Limb (tissue), 2 donors: ENCODE measurements at regions not wholly inside any gene's neighbourhood (a gene's known extent, or its start where the extent isn't known, plus 50 kb on each side); places are given as distances from the start of the nearest gene placed in this dataset.
A peak's percentile ranks its signal among the peaks of the same experiment; 100 is the strongest.

Experiments used
- DNase-seq, 2 donors: peaks; one replicate each; pipeline ENCODE4 v3.0.0-alpha.2; 2016; ENCODE audit errors: extremely low spot score in 2 of 2

DNA sequence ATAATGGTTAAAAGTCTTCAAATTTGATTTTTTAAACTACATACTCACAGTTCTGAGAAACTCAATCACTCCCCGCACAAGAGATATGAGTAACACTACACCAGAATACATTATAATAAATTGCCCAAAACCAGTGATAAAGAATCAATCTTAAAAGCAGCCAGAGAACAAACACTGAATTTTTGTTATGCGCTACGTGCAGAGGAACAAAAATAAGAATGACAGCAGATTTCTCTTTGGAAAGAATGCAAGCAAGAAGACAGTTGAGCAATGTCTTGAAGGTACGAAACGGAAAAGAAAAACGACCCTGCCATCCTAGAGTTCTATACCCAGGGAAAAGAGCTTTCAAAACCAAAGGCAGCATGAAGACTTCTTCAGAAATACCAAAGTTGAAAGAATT lies 216.7 kb downstream of the TTLL2 start:
- DNase-seq, result no peak

GRCh38 chr6:167543602-167544497 lies 219.0 kb downstream of the TTLL2 start:
- DNase-seq, result peak in 1 of 2 donors; percentile 75

DNA sequence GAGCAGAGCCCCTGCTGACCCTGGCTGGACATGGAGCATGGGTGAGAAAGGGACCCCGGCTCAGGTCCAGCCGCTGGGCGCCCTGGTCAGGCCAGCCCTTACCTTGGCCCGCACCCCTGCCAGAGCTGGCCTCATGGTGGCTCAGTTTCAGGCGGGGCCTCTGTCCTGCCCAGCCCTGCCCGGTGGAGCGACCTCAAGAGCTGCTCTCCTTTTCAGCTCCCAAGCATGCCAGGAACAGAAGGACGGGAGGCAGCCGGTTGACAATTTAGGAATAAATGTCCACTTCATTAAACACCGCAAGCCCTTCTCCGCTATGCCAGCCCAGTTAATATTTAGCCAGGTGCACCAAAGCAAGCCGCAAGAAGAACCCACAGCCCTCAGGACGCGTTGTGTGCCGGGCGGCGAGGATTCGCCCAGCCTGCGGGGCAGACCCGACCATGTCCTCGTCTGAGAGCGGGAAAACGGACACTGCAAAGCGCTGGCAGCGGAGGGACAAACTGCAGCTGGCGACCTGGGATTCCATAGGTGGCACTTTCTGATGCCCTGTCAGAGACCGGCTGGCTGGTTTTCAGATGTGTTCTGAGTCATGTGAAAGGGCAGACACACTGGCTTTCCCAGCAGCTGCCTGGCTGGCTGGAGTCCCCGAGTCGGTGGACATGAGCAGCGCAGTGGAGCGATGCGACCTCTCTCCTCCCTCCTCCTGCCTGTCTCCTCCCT lies 221.9 kb downstream of the TTLL2 start:
- DNase-seq, result no peak

DNA sequence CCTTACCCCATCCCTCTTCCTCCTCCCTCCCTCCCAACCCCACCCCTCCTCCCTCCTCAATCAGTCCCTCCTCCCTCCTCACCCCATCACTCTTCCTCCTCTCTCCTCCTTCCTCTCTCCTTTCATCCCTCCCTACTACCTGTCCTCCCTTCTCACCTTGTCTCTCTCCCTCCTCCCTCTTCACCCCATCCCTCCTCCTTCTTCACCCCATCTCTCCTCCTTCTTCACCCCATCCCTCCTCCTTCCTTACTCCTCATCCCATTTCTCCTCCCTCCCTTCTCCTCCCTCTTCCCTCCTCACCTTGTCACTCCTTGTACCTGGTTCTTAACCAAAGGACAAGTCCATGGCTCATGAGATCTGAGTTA lies 222.4 kb downstream of the TTLL2 start:
- no peak for DNase-seq

DNA sequence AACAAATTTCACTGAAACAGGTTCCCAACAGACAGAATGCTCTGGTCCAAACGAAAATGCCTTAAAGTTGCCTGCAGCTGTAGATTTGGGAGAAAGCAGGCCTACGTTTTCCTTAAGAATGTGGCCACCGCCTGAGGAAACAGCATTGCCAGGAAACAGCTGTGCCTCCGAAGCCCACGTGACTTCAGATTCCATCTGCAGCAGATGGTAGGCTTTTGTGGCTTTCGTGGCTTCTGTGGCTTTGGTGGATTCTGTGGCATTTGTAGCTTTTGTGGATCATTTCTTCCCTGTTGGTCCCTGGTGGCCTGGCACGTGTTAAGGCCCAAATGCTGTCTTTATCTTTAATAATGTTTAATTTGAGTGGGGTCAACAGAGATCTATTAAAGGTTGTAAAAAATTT lies 222.9 kb downstream of the TTLL2 start:
- DNase-seq, result peak in 1 of 2 donors; percentile 32

DNA sequence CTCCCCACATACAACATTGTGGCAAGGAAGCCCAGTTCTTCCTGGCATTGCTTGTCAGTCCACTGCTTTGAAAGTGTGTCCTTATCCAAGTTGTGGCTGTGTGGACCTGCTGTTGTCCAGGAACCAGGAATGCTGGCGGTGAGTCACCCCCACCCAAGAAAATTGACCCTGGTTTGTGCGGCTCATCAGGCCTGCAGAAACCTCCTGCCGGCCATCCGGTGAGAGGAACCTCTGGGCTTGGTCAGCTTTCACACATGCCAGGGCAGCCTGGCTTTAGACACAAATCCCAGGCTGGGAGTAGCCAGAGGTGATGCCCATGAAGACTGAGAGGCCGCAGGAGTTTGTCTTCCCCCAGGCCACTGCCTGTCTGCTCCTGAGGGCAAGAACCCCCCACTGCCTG lies 223.6 kb downstream of the TTLL2 start:
- DNase-seq, result no peak

DNA sequence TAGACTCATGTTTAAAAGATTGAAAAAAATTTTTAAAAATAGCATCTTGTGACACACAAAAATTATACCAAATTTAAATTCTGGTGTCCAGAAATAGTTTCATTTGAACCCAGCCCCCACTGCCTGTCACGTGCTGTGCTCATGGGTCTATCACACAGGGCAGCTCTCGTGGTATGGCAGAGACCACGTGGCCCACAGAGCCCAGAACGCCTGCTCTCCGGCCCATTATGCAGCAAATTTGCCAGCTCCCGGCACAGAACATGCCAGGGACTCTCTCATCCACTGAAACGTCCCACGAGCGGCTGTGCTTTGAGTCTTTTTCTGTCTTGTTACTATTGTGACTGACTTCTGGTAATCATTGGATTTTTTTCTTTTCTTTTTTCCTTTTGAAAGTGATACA lies 224.3 kb downstream of the TTLL2 start:
- DNase-seq, result no peak

- DNase-seq, result peak; percentile 73 to 83
Observed at GRCh38 chr6:167550941-167551627, 226.2 kb downstream of the TTLL2 start.

DNA sequence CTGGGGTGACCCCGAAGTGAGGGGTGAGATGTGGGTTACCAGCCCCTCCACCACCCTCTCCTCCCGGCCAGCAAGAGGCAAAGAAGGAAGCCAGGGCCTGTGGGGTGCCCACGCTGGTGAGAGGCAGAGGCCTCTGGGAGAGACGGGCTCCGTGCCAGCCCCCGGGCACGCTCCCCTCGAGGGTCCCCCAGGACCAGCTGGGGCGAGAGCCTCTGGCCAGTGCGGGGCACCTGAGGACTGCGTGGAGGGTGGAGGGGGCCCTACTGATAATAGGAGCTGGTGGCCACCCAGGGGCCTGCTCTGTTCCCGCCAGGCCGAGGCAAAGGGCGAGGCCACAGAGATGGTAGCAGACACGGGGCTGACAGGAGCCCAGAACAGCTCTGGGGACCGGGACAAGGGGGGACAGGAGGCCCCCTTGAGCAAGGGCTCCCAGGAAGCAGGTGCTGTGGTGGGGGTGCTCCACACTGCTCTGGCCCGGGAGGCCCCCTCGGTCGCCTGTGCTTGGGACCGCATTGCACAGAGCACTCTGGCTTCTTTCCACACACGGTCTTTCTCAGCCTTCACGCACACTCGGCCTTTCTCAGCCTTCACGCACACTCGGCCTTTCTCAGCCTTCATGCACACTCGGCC lies 226.9 kb downstream of the TTLL2 start:
- peak in 1 of 2 donors; percentile 39 for DNase-seq

DNA sequence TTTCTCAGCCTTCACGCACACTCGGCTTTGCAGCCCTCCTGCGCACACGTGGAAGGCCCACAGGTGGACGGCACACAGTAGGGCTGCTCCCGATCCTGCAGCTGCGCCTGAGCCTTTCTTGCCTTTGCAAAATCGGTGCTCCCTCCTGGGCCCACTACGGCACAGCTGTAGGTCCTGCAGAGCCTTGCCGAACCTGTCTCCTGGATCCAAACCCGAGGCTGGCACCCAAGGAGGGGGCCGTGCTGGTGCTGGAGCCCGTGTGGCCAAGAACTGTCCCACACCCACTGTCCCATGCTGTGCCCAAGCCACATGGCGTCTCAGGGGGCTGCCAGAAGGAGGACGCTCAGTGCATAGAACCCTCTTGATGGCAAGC lies 227.4 kb downstream of the TTLL2 start:
- no peak for DNase-seq

- peak in 1 of 2 donors; percentile 29 for DNase-seq
Observed at GRCh38 chr6:167552961-167553735, 228.3 kb downstream of the TTLL2 start.

DNA sequence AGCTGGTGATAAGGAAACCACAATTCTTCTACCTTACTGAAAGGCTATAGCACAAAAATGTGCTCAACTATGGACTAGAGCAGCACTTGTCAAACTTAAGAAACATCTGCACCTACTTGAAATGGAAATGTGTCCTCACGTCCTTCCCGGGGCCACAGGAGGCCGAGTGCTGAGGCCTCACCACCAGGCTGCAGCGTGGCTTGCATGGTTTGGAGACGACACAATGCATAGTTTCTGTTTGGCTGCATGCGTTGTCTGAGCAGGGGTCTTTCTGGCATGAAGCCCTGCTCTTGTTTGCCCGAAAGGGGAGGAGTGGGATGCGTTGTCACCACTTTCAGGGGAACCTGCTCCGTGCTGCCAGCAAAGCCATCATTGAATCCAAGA lies 228.8 kb downstream of the TTLL2 start:
- DNase-seq, result peak in 1 of 2 donors; percentile 36

DNA sequence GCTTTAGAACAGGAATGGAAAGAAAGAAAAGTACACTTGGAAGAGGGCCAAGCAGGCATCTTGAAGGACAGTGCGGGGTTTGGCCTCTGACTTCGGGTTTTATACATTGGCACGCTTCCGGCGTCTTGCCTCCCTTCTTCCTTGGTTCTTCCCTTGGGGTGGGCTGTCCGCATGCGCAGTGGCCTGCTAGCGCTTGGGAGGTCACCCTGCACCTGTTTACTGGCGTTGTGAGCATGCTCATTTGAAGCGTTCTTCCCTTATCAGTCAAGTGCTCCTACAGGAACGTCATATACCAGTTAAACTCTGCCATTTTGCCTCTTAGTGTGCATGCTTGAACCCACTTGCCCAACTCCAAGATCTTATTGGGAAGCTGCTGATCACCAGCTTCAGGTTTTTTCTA lies 230.0 kb downstream of the TTLL2 start:
- no peak for DNase-seq

- DNase-seq, result no peak
Observed at GRCh38 chr6:167555836-167556235, 230.9 kb downstream of the TTLL2 start.

DNA sequence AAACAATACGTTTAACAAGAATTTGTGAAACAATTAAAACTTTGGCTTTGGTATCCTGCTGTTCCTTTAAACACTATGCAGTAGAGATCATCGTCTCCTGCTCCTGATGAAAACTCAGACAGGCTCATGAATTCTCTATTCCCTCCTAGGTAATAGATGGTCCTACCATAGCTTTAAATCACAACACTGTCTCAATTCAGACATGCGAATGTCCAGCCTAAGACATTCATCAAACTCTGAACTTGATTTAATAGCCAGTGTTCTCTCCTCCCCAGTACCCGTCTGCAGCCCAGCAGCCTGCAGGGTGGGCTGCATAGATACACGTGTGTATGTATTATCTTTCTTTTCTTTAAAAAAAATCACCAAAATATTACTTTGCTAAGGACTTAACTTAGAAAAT lies 232.8 kb downstream of the TTLL2 start:
- DNase-seq, result no peak

GRCh38 chr6:167558246-167559177 lies 233.6 kb downstream of the TTLL2 start:
- DNase-seq, result peak in 1 of 2 donors; percentile 48

DNA sequence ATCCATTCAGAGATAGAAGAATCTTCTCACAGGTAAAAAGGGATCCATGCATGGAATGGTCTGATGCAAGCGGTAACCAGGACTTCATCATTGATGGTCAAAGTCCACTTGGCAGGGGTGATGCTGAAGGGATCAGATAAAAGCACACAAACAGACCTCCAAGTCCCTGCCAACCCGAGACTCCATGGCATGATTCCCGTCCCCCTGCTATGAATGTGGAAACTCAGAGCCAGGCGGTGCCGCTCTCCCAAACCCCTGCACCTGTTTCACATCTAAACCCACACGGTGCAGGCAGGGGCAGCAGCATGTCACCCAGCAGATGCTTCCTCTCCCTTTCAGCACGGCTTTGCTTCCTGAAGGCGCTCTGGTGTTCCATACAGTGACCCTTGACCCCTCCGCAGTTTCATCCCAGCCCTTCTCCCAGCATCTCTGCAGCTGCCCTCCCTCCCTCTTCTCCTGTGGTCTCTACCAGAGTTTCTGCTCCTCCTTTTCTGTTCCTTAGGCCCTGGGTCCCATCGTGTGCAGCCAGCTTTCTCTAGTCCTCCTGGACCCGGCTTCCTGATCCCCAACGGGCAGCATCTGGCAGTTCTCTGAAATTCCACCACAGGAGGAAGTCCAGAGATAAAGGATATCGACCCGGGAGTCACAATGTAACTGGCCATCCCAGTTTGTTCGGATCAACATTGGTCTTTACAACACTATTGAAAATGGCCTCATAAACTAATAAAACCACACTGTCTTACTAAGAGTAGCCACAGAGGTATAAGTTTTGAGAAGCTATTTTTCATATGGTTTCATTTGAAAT lies 235.0 kb downstream of the TTLL2 start:
- no peak for DNase-seq

DNA sequence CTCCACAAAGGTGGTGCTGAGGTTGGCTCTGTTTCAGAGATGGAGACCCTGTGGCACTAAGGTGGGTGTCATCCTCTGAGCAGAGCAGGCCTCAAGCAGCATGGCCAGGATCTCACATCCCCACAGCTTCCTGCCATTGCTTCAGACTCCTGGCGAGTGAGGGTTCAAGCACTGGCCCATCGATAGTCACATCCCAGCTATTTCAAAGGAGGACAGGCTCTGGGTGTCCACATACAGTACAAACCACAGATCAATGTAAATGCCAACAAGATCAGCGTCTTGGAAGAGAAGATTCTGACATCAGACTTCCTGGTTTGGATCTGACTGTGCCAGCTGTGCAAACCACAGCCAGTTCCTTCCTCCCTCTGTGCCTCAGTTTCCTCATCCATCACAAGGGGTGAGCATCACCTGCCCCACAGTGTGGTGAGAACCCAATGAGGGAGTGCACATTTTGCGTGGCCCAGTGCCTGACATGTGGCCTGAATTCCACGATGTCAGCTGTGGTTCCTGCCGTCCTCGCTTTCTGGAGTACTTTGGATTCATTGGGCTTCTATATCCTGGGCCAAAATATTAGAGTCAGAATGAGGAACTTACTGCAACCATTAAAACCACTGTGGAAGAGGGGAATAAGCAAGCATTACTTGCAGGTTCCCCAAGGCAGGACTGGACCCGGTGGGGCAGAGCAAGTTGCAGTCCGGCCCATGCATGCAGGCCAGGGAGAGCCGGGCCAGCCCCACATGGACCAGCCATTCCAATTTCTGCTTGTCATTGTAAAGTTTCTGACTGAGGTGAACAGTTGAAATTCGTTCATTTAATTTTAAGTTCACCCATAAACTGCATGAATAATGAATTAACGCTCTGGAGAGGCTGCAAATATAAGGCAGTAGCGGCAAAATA lies 236.0 kb downstream of the TTLL2 start:
- DNase-seq, result no peak
